GM21619 (cell line): ENCODE measurements at regions not wholly inside any gene's neighbourhood (a gene's known extent, or its start where the extent isn't known, plus 50 kb on each side); places are given as distances from the start of the nearest gene placed in this dataset.

ENCODE experiments used
- ATAC-seq: cut with Tn5 transposase; IDR thresholded peaks from one replicate; pipeline ENCODE4 v1.9.1; 2021; ENCODE audit not compliant: unreplicated experiment

- ATAC-seq, result no peak
These were observed 92.2 kb downstream of the TEX51 start for GRCh38 chr2:126990605-126991532.

- ATAC-seq, result no peak
These were observed 95.7 kb downstream of the TEX51 start for GRCh38 chr2:126994340-126994777.

GRCh38 chr2:126995621-126996377 is 97.1 kb downstream of the TEX51 start:
- no peak for ATAC-seq

GRCh38 chr2:126996378-126996699 is 97.6 kb downstream of the TEX51 start:
- no peak for ATAC-seq
